GM12872 (cell line): ENCODE measurements at regions not wholly inside any gene's neighbourhood (a gene's known extent, or its start where the extent isn't known, plus 50 kb on each side); places are given as distances from the start of the nearest gene placed in this dataset.

Experiments used
- CTCF ChIP-seq: IDR thresholded peaks from 3 replicates; pipeline ENCODE4 v1.5.1; 2011; ENCODE audit warnings: low read depth, mild to moderate bottlenecking, low read length, moderate library complexity; ENCODE audit not compliant: insufficient read depth

GRCh38 chr6:98358173-98358572, 476.2 kb upstream of the POU3F2 start:
- TF ChIP-seq CTCF, result no peak

- TF ChIP-seq CTCF, result no peak
Observed at GRCh38 chr6:98366371-98366770, 468.0 kb upstream of the POU3F2 start.

GRCh38 chr6:98380589-98380988, 453.8 kb upstream of the POU3F2 start:
- TF ChIP-seq CTCF, result no peak

GRCh38 chr6:98382246-98382645, 452.1 kb upstream of the POU3F2 start:
- TF ChIP-seq CTCF, result no peak

- TF ChIP-seq CTCF, result no peak
Observed at GRCh38 chr6:98384334-98384733, 450.0 kb upstream of the POU3F2 start.

GRCh38 chr6:98384801-98385200, 449.6 kb upstream of the POU3F2 start:
- no peak for TF ChIP-seq CTCF

GRCh38 chr6:98395610-98396166, 438.7 kb upstream of the POU3F2 start:
- no peak for TF ChIP-seq CTCF
